ENCODE measurements at regions not wholly inside any gene's neighbourhood (a gene's known extent, or its start where the extent isn't known, plus 50 kb on each side); places are given as distances from the start of the nearest gene placed in this dataset.

DNA sequence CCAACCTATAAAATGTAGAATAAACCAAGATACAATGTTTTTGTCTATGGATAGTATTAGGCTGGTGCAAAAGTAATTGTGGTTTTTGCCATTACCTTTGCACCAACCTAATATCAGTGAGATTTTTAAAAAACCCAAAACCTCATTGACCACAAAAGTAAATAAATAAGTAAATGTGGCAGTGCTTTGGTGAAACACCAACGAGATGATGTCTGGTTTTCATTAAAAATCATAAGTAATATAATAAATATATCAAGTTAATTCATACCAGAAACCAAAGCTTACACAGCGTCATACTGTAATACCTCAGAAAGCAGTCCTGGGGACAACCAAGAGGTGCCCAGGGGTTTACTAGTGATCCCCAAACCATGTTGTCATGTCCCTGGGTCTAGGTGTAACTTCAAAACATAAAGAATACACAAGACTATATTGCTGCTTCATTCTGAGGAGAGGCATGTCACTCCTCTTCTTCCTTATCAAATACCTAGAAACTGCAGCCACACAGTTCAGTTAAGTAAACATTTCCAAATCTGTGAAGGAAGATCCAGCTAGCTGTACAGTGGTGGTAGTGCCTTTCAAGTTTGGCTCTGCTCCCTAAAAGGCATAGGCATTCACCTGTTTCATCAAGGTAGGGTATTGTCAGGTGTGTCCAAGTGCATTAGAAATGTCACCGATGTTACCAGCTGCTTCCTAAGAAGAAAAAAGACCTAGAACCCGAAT, 51.6 kb upstream of the ZC3H11B start:
- TF ChIP-seq, protein P1, sequence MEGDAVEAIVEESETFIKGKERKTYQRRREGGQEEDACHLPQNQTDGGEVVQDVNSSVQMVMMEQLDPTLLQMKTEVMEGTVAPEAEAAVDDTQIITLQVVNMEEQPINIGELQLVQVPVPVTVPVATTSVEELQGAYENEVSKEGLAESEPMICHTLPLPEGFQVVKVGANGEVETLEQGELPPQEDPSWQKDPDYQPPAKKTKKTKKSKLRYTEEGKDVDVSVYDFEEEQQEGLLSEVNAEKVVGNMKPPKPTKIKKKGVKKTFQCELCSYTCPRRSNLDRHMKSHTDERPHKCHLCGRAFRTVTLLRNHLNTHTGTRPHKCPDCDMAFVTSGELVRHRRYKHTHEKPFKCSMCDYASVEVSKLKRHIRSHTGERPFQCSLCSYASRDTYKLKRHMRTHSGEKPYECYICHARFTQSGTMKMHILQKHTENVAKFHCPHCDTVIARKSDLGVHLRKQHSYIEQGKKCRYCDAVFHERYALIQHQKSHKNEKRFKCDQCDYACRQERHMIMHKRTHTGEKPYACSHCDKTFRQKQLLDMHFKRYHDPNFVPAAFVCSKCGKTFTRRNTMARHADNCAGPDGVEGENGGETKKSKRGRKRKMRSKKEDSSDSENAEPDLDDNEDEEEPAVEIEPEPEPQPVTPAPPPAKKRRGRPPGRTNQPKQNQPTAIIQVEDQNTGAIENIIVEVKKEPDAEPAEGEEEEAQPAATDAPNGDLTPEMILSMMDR (conservative IDR thresholded peaks at IDR 0.05; ENCODE audit: low read depth, low read length), result no peak
- DNase-seq (ENCODE audit: low read depth), result no peak
- H3K4me3 ChIP-seq (ENCODE audit: low read depth, low read length), result no peak overlapping the region
